OCI-LY7 (cell line): ENCODE measurements at regions not wholly inside any gene's neighbourhood (a gene's known extent, or its start where the extent isn't known, plus 50 kb on each side); places are given as distances from the start of the nearest gene placed in this dataset.

ENCODE experiments used
- CTCF ChIP-seq: fragments of 200-600 bp; sonication (generic); conservative IDR thresholded peaks from 2 replicates; pipeline ENCODE4 v1.5.1; 2014; ENCODE audit warnings: mild to moderate bottlenecking, antibody characterized with exemption, low read length, moderate library complexity, mixed read lengths
- EZH2phosphoT487 ChIP-seq: fragments of 200-600 bp; sonication (generic); IDR thresholded peaks from 2 replicates; pipeline ENCODE4 v1.6.1; 2018; ENCODE audit warnings: low read depth, borderline replicate concordance, mild to moderate bottlenecking, mixed run types, antibody characterized with exemption, low read length, moderate library complexity, mixed read lengths

GRCh38 chr4:27305246-27305645, 444.6 kb downstream of the STIM2 start:
- TF ChIP-seq CTCF (no peak), EZH2phosphoT487 (no peak)
